GM18868 (cell line): ENCODE measurements at regions not wholly inside any gene's neighbourhood (a gene's known extent, or its start where the extent isn't known, plus 50 kb on each side); places are given as distances from the start of the nearest gene placed in this dataset.
A peak's percentile ranks its signal among the peaks of the same experiment; 100 is the strongest.

Experiments
- ATAC-seq: cut with Tn5 transposase; IDR thresholded peaks from one replicate; pipeline ENCODE4 v1.9.1; 2021; ENCODE audit warnings: mild to moderate bottlenecking, moderate library complexity; ENCODE audit not compliant: unreplicated experiment

DNA sequence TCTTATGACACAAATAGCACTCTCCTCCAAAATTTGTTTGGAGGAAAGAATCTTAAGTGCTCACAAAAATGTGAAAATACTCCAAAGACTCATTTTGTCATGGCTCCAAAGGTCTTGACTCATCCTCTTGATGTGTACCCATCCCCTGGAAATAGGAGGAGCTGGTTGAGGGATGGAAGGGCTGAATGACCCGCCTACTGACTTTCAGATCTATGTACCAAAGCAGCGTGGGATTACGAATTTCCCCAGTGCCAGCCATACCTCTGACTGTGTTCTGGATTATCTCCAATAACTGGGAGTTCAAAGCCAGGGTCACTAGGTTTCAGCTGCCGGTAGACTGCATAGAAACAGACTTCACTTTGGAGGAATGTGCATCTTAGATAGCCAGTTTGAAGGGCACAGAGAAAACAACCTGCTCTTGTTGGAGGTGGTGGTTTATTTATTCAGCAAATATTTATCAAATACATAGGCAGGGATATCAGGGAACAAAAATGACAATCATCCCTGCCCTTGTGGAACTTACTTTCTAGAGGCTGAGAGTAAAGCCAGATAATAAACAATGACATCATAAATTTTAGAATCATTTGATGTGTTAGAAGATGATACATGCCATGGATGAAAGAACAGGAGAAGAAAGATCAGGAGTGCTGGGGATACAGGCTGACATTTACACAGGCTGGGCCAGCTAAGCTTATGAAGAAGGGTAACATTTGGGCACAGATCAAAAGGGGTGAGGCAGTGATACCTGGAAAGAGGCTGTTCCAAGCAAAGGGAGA lies 246.6 kb downstream of the TBXT start:
- no peak for ATAC-seq

DNA sequence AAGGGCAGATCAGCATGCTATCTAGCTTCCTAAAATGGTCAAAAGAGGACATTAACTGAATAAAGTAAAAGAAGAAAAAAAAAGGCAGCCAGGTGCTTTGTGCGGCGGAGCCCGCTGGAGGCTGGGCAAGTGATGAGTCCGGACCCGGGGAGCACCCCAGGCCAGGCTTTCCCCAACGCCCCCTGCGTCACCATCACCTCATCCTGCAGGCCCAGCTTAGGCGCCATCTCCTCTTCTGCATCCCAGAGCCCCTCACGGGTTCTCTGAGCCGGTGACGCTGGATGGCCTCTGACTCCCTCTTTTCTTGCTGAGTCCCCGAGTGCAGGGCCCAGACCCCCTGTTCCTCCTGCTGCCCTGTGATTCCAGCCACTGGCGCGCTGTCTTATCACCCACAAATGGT lies 250.1 kb downstream of the TBXT start:
- ATAC-seq, result no peak

DNA sequence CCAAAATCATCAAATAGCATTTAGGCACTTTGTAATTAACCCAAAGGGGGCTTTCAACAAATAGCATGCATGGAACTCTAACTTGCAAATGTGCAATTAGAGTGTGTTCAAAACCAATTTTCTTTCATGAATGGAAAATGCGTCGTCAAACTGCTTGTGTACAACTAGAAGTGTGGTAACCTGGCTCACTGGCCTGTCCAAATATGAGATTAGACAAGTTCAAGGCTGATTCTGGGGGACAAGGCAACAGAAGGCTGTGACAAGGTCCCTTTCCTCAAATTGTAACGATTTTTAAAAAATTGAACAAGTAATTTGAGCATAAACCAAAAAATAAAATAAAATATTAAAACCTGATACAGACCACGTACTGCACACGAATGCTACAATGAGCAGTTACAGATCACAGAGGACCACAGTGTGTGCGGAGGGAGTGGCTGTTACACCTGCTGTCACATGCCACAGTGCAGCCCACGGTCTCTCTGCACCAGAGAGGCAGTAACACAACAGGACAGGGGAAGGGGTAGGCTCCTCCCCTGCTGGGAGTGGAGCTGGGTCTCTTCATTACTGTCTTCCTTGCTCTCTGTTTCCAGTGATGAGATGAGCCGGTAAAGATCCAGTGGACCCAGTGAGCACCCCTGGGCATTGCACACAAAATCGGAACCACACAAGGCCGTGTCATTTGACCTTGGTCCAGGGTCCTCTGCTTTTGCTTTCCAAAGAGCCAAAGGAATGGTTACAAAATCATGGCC lies 252.2 kb upstream of the PDE10A start:
- ATAC-seq, result no peak

DNA sequence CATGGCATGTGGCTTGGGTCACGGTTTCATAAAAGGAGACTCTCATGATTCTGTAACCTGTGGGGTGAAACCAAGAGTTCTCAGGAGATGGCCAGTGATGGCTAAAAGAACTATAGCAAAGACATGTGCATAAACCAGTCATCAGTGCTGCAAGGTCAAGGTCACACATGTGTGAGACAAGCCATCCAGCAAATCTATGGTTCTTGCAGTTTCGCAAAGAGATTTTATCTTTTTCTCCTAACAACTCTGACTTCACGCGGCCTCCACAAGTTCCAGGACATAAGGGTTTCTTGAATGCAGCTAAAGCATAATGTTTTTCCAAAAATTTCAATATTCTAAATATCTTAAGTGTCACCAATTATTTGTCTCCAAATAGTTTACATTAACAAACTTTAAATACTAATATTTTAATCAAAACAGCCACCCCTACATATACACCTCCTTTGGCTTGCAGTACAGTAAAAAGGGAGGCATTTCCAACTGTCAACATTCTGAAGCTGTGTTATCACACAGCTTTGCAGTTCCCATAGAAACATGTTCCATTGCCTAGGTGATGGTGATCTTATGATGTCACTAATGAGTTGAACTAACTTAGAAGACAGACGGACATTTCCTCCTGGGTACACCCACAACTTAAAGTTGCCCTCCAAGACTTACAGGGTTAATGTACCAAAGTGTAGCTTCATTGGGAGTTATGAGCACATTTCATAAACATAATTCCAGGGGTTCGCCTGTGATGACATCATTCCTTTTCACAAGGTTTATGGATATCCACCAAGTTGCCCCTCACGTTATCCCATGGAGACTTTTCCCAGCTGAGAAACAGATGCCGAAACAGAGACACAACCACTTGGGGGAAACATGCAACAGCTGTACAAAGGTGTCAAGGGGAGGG lies 250.9 kb upstream of the PDE10A start:
- ATAC-seq, result no peak

DNA sequence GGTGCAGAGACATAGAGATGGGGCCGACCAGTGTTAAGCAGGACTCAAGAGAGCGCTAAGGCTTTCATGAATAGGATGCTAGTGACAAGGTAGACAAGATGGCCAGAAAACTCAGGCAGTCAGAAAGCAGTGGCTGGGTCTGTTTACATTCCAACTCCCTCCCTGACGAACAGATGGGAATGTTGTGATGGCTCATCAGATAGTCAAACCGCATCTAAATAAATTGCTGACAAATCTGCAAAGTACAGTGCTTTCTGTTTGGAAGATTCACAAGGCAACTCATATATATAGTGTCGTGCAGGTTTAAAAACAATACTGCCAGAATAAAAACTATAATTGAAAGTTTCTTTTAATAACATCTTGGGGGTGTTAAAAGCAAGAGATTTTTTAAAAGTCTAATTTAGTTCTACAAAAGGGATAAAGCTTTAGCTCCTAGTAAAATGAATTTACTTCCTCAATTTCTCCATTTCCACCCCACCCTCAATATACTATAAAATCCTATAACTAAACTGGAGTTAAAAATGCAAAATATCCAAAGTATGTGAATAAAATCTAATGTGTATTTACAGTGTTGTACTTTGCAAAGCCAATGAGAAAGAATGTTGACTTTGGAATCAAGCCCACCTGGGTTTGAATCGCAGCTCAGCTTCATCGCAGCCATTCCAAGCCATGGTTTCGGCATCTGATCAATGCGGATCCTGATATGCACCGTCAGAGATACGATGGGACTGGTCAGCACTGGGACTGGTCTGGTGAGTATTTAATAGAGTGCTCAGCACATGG lies 247.3 kb upstream of the PDE10A start:
- no peak for ATAC-seq

DNA sequence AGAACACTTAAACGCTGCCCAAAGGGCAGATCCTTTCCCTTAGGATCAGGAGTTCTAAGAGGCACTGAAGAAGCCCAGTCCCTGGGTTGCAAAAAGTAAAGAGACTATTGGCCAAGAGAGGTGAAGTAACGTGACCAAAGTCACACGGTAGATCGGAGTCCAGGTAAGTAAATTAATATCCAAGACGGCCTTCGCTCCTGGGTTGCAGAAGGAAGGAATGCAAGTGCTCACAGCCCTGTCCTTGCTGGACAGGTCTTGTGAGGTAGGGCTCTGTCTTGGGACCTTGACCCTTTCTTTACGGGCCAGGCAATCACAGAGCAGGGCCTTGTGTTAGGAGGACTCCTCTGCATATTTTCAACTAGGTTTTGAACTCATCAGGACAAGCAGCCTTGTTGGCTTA lies 243.7 kb upstream of the PDE10A start:
- no peak for ATAC-seq

DNA sequence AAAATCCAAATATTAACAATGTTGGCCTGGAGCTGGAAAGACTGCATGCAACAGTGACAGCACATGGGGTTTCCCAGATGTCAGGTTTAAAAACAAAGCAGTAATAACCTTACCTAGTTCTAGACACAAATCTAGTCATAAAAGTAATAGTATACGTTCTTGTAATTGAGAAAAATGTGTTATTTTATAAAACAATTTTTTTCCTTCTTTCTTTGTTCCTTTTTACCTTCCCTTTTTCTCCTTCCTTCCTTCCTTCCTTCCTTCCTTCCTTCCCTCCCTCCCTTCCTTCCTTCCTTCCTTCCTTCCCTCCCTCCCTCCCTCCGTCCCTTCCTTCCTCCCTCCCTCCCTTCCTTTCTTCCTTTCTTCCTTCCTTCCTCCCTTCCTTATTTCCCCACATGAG lies 242.7 kb upstream of the PDE10A start:
- ATAC-seq, result no peak

DNA sequence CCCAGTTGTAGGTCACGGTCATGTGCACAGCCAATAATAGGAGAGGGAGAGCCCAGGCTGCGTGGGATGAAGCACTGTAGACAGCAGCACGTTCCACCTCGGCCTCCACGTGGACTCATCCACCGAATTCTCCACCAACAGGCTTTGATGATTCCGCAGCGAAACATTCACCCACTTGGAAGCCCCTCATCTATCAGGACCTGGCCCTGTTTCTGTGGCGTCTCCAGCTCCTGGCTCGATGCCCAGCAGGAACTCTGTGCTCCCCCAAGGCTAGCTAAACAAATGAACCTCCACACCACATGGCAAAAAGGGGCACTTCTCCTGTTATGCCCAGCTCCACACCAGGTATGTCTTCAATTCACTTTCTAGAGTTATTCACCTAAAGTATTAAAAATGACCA lies 237.9 kb upstream of the PDE10A start:
- no peak for ATAC-seq

DNA sequence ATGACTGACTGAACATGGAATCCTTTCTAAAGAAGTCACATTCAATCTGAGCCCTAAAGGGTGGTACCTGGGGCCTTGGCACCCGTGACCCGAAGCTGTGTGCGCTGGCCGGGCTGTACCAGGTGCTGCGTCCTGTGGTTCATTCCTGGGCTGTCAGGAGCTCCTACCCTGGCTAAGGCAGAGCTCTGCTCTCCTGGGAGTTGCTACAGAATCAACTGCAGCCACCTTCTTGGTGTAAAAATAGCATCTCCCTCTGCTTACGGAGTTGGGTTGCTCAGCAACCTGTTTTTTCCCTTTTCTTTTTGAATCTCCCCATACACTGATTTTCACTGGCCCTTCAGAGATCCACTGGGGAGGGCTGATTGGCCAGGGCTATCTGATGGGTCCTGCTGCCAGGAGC lies 236.6 kb upstream of the PDE10A start:
- ATAC-seq, result no peak

DNA sequence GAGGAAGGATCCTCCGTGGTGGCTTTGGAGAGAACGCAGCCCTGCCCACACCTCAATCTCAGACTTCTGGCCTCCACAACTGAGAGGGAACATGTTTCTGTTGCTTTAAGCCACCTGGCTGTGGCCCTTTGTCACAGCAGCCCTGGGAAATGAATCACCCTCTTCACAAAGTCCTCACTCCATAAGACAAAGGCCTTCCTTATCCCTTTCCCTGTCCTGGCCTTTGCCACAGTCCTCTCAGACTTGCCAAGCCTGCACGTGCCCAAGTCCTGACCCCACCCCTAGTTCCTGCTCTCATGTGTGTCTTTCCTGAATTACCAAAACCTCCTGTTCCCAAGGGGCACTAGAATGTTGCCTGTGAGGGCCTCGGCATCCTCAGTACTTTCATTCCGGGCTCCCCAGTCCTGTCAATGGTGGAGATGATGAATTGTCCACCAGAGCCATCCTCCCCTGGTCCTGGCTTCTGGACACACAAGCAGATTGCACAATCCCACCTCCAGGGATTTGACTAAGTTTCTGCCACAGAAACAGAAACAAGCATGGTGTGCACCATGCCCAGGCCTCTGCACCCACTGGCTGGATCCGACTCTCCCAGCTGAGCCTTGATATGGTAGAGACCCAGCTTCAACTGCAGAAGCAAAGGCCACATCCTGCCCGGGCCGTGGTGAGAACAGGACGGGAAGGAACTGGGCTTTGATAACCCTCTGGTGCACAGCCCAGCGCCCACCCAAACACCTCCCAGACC lies 232.6 kb upstream of the PDE10A start:
- ATAC-seq, result no peak

DNA sequence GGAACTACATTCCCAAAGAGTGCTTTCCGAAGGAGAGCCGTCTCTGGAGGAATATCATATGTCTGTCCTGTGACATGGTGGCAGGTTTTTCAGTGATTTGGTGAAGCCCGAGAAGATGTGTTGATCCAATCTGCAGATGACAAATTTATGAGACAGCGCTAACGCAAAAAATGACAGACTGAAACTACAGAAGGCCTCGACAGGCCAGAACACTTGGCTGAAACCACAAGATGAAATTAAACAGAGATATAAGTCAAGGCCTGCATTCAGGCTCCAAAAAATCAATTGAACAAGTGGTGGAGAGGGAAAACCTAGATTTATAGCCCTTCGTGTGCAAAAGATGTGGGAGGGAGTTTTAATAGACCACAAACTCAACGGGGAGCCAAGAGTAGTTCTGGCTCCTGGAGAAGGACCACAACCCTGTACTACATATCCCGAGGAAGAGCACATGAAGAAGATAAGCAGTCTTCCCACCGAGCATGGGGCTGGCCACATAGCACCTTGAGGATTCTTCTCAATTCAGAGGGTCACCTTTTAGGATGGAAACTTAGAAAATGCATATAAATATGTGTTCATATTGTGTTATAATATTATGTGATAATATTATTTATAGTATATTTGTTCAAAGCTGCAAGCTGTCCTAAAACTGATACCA lies 231.3 kb upstream of the PDE10A start:
- ATAC-seq, result no peak

DNA sequence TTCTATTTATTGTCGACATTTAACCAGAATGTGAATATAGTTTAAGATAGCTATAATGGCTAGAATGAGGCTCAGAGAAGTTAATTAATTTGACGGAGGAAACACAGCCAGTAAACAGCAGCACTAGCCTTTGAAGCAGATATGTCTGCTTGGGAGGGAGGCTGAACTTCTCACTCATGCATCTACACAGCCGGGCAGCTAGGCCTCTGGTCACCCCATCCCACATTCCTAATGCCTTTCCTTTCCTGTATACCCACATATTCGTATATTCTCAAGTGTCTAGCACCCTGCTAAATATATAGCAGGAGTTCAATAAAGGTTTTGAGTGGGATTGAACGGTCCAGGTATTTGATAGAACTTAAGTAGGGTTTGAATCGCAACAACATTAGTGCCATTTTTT lies 230.4 kb upstream of the PDE10A start:
- ATAC-seq, result no peak

DNA sequence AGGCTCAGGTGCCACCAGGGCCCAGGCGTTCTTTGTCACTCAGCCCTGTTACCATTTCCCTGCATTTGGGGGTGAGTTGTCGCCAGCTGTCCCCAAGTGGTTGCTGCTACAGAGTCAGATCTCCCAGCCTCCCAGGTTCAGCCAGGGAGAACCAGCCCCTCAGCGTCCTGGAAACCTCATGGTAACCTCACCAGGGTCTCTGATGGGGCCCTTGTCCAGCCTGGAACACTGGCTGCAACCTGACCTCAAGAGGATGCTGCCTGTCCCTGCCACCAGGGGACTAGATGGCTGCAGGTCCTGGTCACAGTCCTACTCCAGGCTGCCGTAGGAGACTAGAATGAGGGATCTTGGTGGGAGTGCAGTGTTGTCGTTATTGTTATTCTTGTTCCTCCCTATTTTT lies 228.3 kb upstream of the PDE10A start:
- no peak for ATAC-seq

DNA sequence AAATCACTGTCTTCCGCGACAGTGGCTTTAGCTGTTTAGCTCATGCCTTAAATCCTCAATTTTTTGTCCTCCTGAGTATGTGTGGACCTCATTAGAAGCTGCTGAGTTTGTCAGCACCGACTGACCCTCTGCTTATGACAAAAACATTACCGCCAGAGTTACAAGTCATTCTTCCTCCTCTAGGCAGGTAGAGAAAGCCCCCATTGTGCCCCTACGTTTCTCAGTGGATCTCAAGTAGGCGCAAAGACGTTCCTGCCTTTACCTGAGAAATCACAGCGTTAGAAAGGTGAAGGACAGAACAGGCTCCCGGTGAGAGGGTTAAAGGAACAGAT lies 227.3 kb upstream of the PDE10A start:
- peak; percentile 17 for ATAC-seq

DNA sequence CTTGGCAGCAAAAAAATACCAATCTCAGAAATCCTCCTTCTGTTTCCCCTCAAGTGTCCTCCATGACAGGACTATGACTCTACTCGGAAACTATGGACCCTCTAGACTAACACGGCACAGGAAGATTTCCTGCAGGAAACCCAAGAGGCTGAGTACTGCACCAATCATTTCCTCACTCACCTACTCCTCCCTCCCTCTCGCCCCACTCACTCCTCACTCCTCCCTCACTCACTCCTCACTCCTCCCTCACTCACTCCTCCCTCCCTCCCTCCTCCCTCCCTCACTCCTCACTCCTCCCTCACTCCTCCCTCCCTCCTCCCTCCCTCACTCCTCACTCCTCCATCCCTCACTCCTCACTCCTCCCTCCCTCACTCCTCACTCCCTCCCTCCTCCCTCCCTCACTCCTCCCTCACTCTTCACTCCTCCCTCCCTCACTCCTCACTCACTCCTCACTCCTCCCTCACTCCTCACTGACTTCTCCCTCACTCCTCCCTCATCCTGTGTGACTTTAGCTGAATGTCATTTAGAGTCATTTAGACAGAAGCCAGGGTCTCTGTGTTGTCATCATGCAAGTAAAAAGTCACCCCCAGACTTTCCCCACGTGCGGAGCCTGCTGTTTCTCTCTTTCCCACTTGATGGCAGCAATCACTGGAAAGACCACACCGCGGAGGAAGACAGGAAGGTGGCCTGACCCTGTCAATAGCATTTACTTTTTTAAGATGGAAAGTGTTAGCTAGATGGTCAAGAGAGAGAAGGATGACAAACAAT lies 226.8 kb upstream of the PDE10A start:
- peak; percentile 51 for ATAC-seq

DNA sequence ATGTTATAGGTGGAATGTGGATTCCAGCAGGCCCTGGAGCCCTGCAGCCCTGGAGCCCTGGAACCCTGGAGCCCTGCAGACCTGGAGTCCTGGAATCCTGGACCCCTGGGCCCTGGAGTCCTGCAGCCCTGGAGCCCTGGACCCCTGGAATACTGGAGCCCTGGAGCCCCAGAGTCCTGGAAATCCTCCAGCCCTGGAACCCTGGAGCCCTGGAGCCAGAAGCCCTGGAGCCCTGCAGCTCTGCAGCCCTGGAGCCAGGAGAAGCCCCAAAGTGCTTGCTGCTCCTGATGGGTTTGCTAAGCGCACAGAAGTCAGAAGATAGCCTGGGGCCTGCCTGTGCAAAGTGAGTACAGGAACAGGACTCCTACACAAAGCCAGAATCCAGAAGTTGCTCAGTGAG lies 223.1 kb upstream of the PDE10A start:
- ATAC-seq, result no peak

DNA sequence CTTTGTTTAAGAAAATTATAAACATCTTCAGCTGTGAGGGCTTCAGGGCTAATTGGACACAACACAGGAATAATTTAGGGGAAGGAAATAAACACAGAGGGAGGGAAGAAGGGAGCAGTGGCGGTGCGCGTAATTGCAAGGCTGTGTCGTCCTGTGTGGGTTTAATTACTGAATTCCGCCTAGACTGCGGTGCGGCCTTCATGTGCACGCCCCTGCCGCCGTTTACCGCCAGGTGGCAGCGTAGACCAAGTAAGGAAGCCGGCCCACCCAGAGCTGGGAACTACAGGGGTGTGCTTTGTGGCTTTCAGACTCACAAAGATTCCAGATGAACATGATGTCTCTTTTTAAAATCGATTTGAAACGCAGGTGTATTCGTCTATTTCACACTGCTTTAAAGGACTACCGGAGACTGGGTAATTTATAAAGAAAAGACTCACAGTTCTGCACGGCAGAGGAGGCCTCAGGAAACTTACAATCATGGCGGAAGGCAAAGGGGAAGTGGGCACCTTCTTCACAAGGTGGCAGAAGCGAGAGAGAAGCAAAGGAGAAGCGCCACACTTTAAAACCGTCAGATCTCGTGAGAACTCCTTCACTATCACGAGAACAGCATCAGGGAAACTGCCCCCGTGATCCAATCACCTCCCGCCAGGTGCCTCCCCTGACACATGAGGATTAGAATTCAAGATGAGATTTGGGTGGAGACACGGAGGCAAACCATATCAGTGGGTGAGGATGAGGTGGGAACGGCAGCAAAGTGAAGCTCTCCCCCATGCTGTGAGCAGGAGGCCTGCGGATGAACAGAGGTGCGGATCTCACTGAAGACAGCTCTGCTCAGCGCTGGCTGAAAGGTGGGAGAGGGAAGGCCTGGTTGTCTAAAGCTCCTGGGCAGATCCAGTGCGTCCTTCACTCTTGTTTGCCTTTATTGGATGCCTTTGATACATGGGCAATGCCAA lies 222.0 kb upstream of the PDE10A start:
- peak; percentile 99 for ATAC-seq
